Left cardiac atrium (tissue), 4 donors: ENCODE measurements at regions not wholly inside any gene's neighbourhood (a gene's known extent, or its start where the extent isn't known, plus 50 kb on each side); places are given as distances from the start of the nearest gene placed in this dataset.

Source experiments
- ATAC-seq, 2 donors: fragments of 200-7000 bp; cut with Tn5 transposase; one replicate each; pipeline ENCODE4 v1.9.1; 2020; ENCODE audit warnings: mild to moderate bottlenecking in 2 of 2, moderate library complexity in 2 of 2
- DNase-seq: peaks from one replicate; pipeline ENCODE4 v3.0.0-alpha.2; 2020
- intact Hi-C, 2 donors: fragments of 100-400 bp; cut with DNase I; formaldehyde crosslinking; loops; one replicate each; pipeline versions ENCODE4 v1.14.1 to v1.15.1; 2022 to 2023
- donor health status: DM: no; HTN: yes; CAD: no.
- donor health status: DM: no; HTN: yes; CAD: no; lungs with severe emphysema.
- donor health status: DM: yes; HTN: yes; CAD: no.
- donor health status: Dilated cardiomyopathy.

- intact Hi-C loops: no loop called here
- ATAC-seq: no peak
- no peak for DNase-seq
Observed at GRCh38 chr7:36802459-36803135, 78.3 kb upstream of the AOAH start.

GRCh38 chr7:36796850-36797536 is 72.7 kb upstream of the AOAH start:
- ATAC-seq (no peak), DNase-seq (no peak)
- intact Hi-C loops: no loop called here

GRCh38 chr7:36795451-36796021 is 71.2 kb upstream of the AOAH start:
- intact Hi-C loops: no loop called here
- DNase-seq (no peak), ATAC-seq (no peak)

GRCh38 chr7:36794689-36795088 is 70.4 kb upstream of the AOAH start:
- DNase-seq (no peak), ATAC-seq (peak in 1 of 2 donors; percentile 41)
- intact Hi-C loops: no loop called here

- DNase-seq (no peak), ATAC-seq (no peak)
- intact Hi-C loops: no loop called here
Observed at GRCh38 chr7:36792421-36792820, 68.1 kb upstream of the AOAH start.

- DNase-seq: no peak
- no peak for ATAC-seq
- intact Hi-C loops: no loop called here
Observed at GRCh38 chr7:36790311-36790787, 66.1 kb upstream of the AOAH start.

GRCh38 chr7:36788825-36789470 is 64.7 kb upstream of the AOAH start:
- intact Hi-C loops: no loop called here
- DNase-seq (no peak), ATAC-seq (no peak)

- intact Hi-C loops: no loop called here
- DNase-seq (no peak), ATAC-seq (peak in 1 of 2 donors; percentile 38)
Observed at GRCh38 chr7:36787933-36788378, 63.7 kb upstream of the AOAH start.

- peak; percentile 41 for DNase-seq
- ATAC-seq: peak; percentile 83 to 92
- intact Hi-C loops: no loop called here
Observed at GRCh38 chr7:36784991-36785940, 61.0 kb upstream of the AOAH start.

GRCh38 chr7:36781011-36781738 is 56.9 kb upstream of the AOAH start:
- intact Hi-C loops: no loop called here
- DNase-seq (no peak), ATAC-seq (peak in 1 of 2 donors; percentile 45)

- intact Hi-C loops: no loop called here
- no peak for ATAC-seq
- DNase-seq: no peak
Observed at GRCh38 chr7:36777855-36778254, 53.6 kb upstream of the AOAH start.

GRCh38 chr7:36777062-36777461 is 52.8 kb upstream of the AOAH start:
- ATAC-seq: peak in 1 of 2 donors; percentile 73
- DNase-seq: no peak
- intact Hi-C loops: no loop called here

GRCh38 chr7:36775676-36776075 is 51.4 kb upstream of the AOAH start:
- ATAC-seq: peak in 1 of 2 donors; percentile 47
- intact Hi-C loops: no loop called here
- DNase-seq: no peak

GRCh38 chr7:36775061-36775620 is 50.8 kb upstream of the AOAH start:
- intact Hi-C loops: no loop called here
- no peak for DNase-seq
- peak in 1 of 2 donors; percentile 30 for ATAC-seq
